Upper lobe of left lung (tissue), 6 donors: ENCODE measurements at regions not wholly inside any gene's neighbourhood (a gene's known extent, or its start where the extent isn't known, plus 50 kb on each side); places are given as distances from the start of the nearest gene placed in this dataset.

Source experiments
- ATAC-seq, 2 donors: fragments of 200-7000 bp; cut with Tn5 transposase; one replicate each; pipeline ENCODE4 v1.9.1; 2022; ENCODE audit warnings: mild to moderate bottlenecking in 2 of 2, moderate library complexity in 2 of 2; ENCODE audit not compliant: low FRiP score in 2 of 2
- DNase-seq, 2 donors: peaks; one replicate each; pipeline ENCODE4 v3.0.0-alpha.2; 2019 to 2020
- H3K27ac ChIP-seq, 4 donors: fragments of 200-600 bp; sonication (generic); one replicate each; pipeline ENCODE4 v1.5.1; 2016 to 2019
- H3K27me3 ChIP-seq, 4 donors: fragments of 200-600 bp; sonication (generic); one replicate each; pipeline ENCODE4 v1.5.1; 2017 to 2019
- H3K36me3 ChIP-seq, 4 donors: fragments of 200-600 bp; sonication (generic); one replicate each; pipeline ENCODE4 v1.5.1; 2016 to 2019
- H3K4me1 ChIP-seq, 4 donors: fragments of 200-600 bp; sonication (generic); one replicate each; pipeline ENCODE4 v1.5.1; 2018 to 2019
- H3K4me3 ChIP-seq, 4 donors: fragments of 200-600 bp; sonication (generic); one replicate each; pipeline ENCODE4 v1.5.1; 2017 to 2019; ENCODE audit warnings: mild to moderate bottlenecking in 2 of 4, moderate library complexity in 1 of 4
- H3K9me3 ChIP-seq, 4 donors: fragments of 200-600 bp; sonication (generic); one replicate each; pipeline ENCODE4 v1.5.1; 2018 to 2019
- EP300 ChIP-seq, 4 donors: sonication (generic); formaldehyde crosslinking; IDR thresholded peaks; one replicate each; pipeline ENCODE4 v1.5.1; 2017; ENCODE audit warnings: antibody characterized with exemption in 4 of 4, control low read depth in 2 of 4
- POLR2A ChIP-seq, 4 donors: fragments of 450-650 bp; IDR thresholded peaks; one replicate each; pipeline ENCODE4 v1.5.1; 2016 to 2017; ENCODE audit warnings: antibody characterized with exemption in 4 of 4, mild to moderate bottlenecking in 2 of 4
- POLR2AphosphoS5 ChIP-seq, 2 donors: sonication (generic); formaldehyde crosslinking; IDR thresholded peaks; one replicate each; pipeline ENCODE4 v1.5.1; 2017; ENCODE audit warnings: antibody characterized with exemption in 2 of 2
- WGBS, 2 donors: methylation state at CpG; one replicate each; pipeline ENCODE4 v1.1.5; 2017 to 2018; 5-methylcytosine and 5-hydroxymethylcytosine counted together
- TF ChIP-seq, protein P1 (sequence below), 6 experiments: fragments of 450-650 bp in 4 of 6; fragments of 200-600 bp in 2 of 6; sonication (generic) in 2 of 6; IDR thresholded peaks; one replicate each; pipeline ENCODE4 v1.5.1; 2016 to 2019; ENCODE audit warnings: antibody characterized with exemption in 6 of 6
- donor health status: DM: no; HTN: no; CAD: no; lungs with moderate emphysema.
- donor health status: DM: no; HTN: yes; CAD: no; lungs with severe emphysema.

DNA sequence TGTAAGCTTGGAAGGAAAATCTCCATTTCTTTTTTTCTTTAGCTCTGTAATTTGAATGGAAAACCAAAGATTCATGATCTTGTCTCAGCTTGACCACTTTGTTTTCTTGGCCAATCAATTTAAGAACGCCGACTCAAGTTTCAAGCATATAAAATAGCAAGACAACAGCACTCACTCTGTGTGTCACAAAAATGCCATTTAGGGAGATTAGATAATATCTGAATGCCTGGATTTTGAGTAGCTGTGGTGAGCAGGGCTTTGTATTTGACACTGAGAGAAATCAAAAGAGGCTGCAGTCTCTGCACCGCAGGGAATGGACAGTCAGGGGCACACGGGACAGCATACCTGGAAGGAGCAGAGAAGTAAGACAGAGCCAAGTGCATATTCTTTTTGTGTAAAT is 209.5 kb upstream of the SLC10A2 start:
- no peaks in the 10 kb centered on the region for H3K9me3 ChIP-seq
- ATAC-seq: no peak
- no peaks in the 10 kb centered on the region for H3K4me1 ChIP-seq
- TF ChIP-seq, protein P1, sequence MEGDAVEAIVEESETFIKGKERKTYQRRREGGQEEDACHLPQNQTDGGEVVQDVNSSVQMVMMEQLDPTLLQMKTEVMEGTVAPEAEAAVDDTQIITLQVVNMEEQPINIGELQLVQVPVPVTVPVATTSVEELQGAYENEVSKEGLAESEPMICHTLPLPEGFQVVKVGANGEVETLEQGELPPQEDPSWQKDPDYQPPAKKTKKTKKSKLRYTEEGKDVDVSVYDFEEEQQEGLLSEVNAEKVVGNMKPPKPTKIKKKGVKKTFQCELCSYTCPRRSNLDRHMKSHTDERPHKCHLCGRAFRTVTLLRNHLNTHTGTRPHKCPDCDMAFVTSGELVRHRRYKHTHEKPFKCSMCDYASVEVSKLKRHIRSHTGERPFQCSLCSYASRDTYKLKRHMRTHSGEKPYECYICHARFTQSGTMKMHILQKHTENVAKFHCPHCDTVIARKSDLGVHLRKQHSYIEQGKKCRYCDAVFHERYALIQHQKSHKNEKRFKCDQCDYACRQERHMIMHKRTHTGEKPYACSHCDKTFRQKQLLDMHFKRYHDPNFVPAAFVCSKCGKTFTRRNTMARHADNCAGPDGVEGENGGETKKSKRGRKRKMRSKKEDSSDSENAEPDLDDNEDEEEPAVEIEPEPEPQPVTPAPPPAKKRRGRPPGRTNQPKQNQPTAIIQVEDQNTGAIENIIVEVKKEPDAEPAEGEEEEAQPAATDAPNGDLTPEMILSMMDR (IDR thresholded peaks at IDR 0.05): no peak
- TF ChIP-seq POLR2AphosphoS5 (IDR thresholded peaks at IDR 0.05): no peak
- TF ChIP-seq POLR2A (IDR thresholded peaks at IDR 0.05): no peak
- no peak for TF ChIP-seq EP300 (IDR thresholded peaks at IDR 0.05)
- H3K4me3 ChIP-seq: no peak overlapping the region
- H3K27ac ChIP-seq: no peak overlapping the region
- no peaks in the 10 kb centered on the region for H3K36me3 ChIP-seq
- no peaks in the 10 kb centered on the region for H3K27me3 ChIP-seq
- WGBS, 2 donors: 85 to 91% methylated on average over 4 of the region's 4 CpGs
- no peak for DNase-seq

DNA sequence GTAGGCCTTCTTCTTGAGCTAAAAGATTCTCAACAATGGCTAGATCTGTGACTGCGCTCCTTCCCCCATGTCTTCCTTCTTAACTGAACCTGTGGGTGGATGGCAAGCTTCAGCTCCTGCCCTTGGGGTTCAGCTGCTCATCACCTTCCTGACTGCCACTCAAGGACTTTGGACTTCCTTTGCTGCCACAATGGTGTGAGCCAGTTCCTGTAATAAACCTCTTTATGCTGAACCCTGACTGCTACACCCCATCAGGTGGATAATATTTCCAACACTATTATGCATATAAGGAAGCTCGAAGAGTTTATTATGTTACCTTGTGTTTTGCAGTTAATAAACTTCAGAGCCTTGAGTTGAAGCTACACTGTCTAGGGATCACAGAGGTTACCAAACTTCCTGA is 208.9 kb upstream of the SLC10A2 start:
- ATAC-seq (no peak), DNase-seq (no peak)
- no peaks in the 10 kb centered on the region for H3K36me3 ChIP-seq
- H3K27ac ChIP-seq: no peak overlapping the region
- H3K4me3 ChIP-seq: no peak overlapping the region
- no peaks in the 10 kb centered on the region for H3K27me3 ChIP-seq
- no peaks in the 10 kb centered on the region for H3K4me1 ChIP-seq
- H3K9me3 ChIP-seq: no peaks in the 10 kb centered on the region
- 88 to 94% methylated on average over 2 of the region's 2 CpGs for WGBS, 2 donors
- TF ChIP-seq POLR2AphosphoS5 (IDR thresholded peaks at IDR 0.05) (no peak), EP300 (IDR thresholded peaks at IDR 0.05) (no peak), POLR2A (IDR thresholded peaks at IDR 0.05) (no peak)
- TF ChIP-seq, protein P1 (IDR thresholded peaks at IDR 0.05): no peak

DNA sequence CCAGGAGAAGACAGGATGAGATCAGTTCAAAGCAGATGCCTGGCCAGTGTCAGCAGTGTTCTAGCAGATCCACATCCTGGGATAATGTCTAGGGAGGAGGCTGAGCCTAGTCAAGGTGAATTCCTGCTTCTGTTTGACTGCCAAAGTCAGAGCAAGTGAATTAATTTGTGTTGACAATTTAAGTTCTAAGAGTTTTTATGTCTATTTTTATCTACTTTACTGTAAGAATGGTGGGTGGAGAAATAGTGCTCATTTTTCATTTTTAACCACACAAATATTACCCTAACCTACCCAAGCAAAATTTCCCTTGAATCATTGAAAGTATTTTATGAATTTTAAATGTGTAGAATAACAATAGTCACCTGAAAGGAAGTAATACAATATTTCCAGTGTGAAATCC is 207.6 kb upstream of the SLC10A2 start:
- no peaks in the 10 kb centered on the region for H3K36me3 ChIP-seq
- no peak overlapping the region for H3K27ac ChIP-seq
- TF ChIP-seq EP300 (IDR thresholded peaks at IDR 0.05) (no peak), POLR2AphosphoS5 (IDR thresholded peaks at IDR 0.05) (no peak), POLR2A (IDR thresholded peaks at IDR 0.05) (no peak)
- TF ChIP-seq, protein P1 (IDR thresholded peaks at IDR 0.05): no peak
- DNase-seq: no peak
- H3K9me3 ChIP-seq: no peaks in the 10 kb centered on the region
- ATAC-seq: no peak
- H3K4me3 ChIP-seq: no peak overlapping the region
- H3K4me1 ChIP-seq: no peaks in the 10 kb centered on the region
- H3K27me3 ChIP-seq: no peaks in the 10 kb centered on the region

DNA sequence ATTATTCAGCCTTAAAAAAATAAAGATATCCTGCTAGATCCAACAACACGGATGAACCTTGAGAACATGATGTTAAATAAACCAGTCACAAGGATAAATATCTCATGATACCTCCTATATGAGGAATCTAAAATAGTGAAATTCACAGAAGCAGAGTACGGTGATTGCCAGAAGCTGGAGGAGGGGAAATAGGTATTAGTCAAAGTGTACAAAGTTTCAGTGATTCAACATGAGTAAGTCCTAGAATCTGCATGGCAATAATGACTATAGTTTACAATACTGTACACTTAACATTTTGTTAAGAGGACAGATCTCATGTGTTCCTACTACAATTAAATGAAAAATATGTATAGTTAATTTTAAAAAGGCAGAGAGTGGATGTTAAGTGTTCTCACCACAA is 206.6 kb upstream of the SLC10A2 start:
- ATAC-seq: no peak
- Histone ChIP-seq H3K27me3 (no peaks in the 10 kb centered on the region), H3K4me3 (no peak overlapping the region), H3K4me1 (no peaks in the 10 kb centered on the region), H3K9me3 (peaks cover 0 to 8% (median 0%) of the 10 kb centered on the region in 4 donors), H3K27ac (no peak overlapping the region), H3K36me3 (no peaks in the 10 kb centered on the region)
- 73 to 75% methylated on average over 2 of the region's 2 CpGs for WGBS, 2 donors
- no peak for DNase-seq
- TF ChIP-seq EP300 (IDR thresholded peaks at IDR 0.05): no peak
- no peak for TF ChIP-seq POLR2AphosphoS5 (IDR thresholded peaks at IDR 0.05)
- TF ChIP-seq, protein P1 (IDR thresholded peaks at IDR 0.05): no peak
- no peak for TF ChIP-seq POLR2A (IDR thresholded peaks at IDR 0.05)

DNA sequence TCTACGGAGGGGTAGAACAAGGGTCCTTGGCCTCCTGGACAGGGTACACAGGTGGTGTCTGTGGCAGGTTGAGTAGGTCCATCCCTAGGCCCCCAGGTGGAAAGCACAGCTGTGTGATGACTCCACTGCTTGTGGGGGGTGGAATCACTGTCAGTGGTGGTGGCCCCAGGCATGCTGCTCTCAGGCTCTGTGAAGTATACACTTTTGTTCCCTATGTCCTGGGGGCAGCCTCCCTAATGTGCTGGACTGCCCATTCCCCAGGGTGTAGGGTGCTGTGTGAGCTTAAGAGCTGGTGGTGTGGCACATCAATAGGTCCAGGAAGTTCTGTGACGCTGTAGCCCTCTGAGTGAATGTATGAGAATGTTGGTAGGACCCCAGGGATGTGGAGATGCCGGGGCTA is 197.2 kb upstream of the SLC10A2 start:
- ATAC-seq: peak; percentile 16 to 61
- no peak overlapping the region for H3K27ac ChIP-seq
- H3K4me1 ChIP-seq: no peaks in the 10 kb centered on the region
- DNase-seq: no peak
- no peaks in the 10 kb centered on the region for H3K27me3 ChIP-seq
- H3K4me3 ChIP-seq: no peak overlapping the region
- peaks cover 0 to 21% (median 3%) of the 10 kb centered on the region in 4 donors for H3K9me3 ChIP-seq
- H3K36me3 ChIP-seq: no peaks in the 10 kb centered on the region
- TF ChIP-seq EP300 (IDR thresholded peaks at IDR 0.05) (no peak), POLR2AphosphoS5 (IDR thresholded peaks at IDR 0.05) (no peak), POLR2A (IDR thresholded peaks at IDR 0.05) (no peak)
- TF ChIP-seq, protein P1 (IDR thresholded peaks at IDR 0.05): no peak
- 57 to 87% methylated on average over 2 of the region's 3 CpGs for WGBS, 2 donors
